Loucy (cell line): ENCODE measurements at regions not wholly inside any gene's neighbourhood (a gene's known extent, or its start where the extent isn't known, plus 50 kb on each side); places are given as distances from the start of the nearest gene placed in this dataset.

Experiments
- CTCF ChIP-seq: fragments of 200-600 bp; sonication (generic); conservative IDR thresholded peaks from 2 replicates; pipeline ENCODE4 v1.5.1; 2014; ENCODE audit warnings: mild to moderate bottlenecking, antibody characterized with exemption, low read length
- EZH2phosphoT487 ChIP-seq: fragments of 200-600 bp; IDR thresholded peaks from 2 replicates; pipeline ENCODE4 v1.6.1; 2018; ENCODE audit warnings: antibody characterized with exemption, mild to moderate bottlenecking, moderate library complexity, borderline replicate concordance

GRCh38 chr5:19001539-19001938 is 986.5 kb downstream of the CDH18 start:
- no peak for TF ChIP-seq CTCF
- TF ChIP-seq EZH2phosphoT487, result no peak
